ENCODE measurements at regions not wholly inside any gene's neighbourhood (a gene's known extent, or its start where the extent isn't known, plus 50 kb on each side); places are given as distances from the start of the nearest gene placed in this dataset.

GRCh38 chr5:40276426-40277102 is 403.2 kb upstream of the PTGER4 start:
- TF ChIP-seq, protein P1, sequence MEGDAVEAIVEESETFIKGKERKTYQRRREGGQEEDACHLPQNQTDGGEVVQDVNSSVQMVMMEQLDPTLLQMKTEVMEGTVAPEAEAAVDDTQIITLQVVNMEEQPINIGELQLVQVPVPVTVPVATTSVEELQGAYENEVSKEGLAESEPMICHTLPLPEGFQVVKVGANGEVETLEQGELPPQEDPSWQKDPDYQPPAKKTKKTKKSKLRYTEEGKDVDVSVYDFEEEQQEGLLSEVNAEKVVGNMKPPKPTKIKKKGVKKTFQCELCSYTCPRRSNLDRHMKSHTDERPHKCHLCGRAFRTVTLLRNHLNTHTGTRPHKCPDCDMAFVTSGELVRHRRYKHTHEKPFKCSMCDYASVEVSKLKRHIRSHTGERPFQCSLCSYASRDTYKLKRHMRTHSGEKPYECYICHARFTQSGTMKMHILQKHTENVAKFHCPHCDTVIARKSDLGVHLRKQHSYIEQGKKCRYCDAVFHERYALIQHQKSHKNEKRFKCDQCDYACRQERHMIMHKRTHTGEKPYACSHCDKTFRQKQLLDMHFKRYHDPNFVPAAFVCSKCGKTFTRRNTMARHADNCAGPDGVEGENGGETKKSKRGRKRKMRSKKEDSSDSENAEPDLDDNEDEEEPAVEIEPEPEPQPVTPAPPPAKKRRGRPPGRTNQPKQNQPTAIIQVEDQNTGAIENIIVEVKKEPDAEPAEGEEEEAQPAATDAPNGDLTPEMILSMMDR (conservative IDR thresholded peaks at IDR 0.05) = no peak
- no peak for TF ChIP-seq ZFX (IDR thresholded peaks at IDR 0.05)
